Tibial nerve (tissue), 4 donors: ENCODE measurements at regions not wholly inside any gene's neighbourhood (a gene's known extent, or its start where the extent isn't known, plus 50 kb on each side); places are given as distances from the start of the nearest gene placed in this dataset.

ENCODE experiments used
- EP300 ChIP-seq, 2 donors: sonication (generic); formaldehyde crosslinking; IDR thresholded peaks; one replicate each; pipeline ENCODE4 v1.6.1; 2017; ENCODE audit warnings: antibody characterized with exemption in 2 of 2, mild to moderate bottlenecking in 1 of 2
- POLR2A ChIP-seq, 2 donors: fragments of 450-650 bp; IDR thresholded peaks; one replicate each; pipeline ENCODE4 v1.6.1; 2017; ENCODE audit warnings: antibody characterized with exemption in 2 of 2, mild to moderate bottlenecking in 2 of 2, moderate library complexity in 2 of 2
- TF ChIP-seq, protein P1 (sequence below), 5 experiments: fragments of 200-600 bp in 3 of 5; fragments of 450-650 bp in 2 of 5; sonication (generic) in 3 of 5; IDR thresholded peaks; one replicate each; pipeline ENCODE4 v1.5.1; 2016 to 2019; ENCODE audit warnings: antibody characterized with exemption in 5 of 5, mild to moderate bottlenecking in 3 of 5, moderate library complexity in 2 of 5

DNA sequence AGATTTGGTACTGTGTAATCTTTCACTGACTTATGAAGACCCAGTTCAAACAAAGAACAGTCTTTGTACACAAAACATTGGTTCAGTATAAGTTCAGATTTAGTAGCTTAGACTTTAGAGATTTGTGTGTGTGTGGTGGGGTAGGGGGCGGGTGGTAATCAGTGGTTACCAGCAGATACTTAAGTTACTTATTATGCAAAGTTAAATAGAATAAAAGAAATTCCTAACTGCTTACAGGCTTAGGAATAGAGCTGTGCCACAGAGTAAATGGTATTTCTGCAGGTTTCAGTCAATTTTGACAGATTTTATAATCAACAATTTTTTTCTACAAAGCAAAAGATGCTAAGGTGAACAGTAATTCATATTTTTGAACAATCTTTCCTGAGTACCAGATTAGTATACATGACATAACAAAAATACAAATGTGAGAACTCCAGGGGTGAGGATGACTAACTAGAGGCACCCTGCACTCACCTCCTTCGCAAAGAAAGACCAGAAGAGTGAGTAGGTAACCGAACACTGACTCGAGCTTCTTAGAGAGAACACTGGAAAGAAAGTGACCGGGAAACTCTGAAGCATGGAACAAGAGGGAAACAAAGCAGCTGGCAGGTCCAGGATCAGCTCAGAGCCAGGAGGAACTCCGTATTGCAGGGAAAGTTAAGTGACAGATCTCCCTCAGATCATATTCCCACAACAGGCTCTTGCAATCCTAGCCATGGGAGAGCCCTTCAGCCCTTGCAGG lies 560.6 kb downstream of the COL12A1 start:
- TF ChIP-seq EP300 (IDR thresholded peaks at IDR 0.05) (no peak), POLR2A (IDR thresholded peaks at IDR 0.05) (no peak)
- TF ChIP-seq, protein P1, sequence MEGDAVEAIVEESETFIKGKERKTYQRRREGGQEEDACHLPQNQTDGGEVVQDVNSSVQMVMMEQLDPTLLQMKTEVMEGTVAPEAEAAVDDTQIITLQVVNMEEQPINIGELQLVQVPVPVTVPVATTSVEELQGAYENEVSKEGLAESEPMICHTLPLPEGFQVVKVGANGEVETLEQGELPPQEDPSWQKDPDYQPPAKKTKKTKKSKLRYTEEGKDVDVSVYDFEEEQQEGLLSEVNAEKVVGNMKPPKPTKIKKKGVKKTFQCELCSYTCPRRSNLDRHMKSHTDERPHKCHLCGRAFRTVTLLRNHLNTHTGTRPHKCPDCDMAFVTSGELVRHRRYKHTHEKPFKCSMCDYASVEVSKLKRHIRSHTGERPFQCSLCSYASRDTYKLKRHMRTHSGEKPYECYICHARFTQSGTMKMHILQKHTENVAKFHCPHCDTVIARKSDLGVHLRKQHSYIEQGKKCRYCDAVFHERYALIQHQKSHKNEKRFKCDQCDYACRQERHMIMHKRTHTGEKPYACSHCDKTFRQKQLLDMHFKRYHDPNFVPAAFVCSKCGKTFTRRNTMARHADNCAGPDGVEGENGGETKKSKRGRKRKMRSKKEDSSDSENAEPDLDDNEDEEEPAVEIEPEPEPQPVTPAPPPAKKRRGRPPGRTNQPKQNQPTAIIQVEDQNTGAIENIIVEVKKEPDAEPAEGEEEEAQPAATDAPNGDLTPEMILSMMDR (IDR thresholded peaks at IDR 0.05), result no peak
